Spleen (tissue), 11 donors: ENCODE measurements at regions not wholly inside any gene's neighbourhood (a gene's known extent, or its start where the extent isn't known, plus 50 kb on each side); places are given as distances from the start of the nearest gene placed in this dataset.

Experiments used
- DNase-seq: peaks from one replicate; pipeline ENCODE4 v3.0.0-alpha.2; 2020
- H3K27ac ChIP-seq, 8 donors: fragments of 200-600 bp; sonication (generic) in 7 of 8; 1 replicate in 4 of 8; 2 replicates in 4 of 8; pipeline versions ENCODE4 v1.5.0 to v1.8.0; 2016 to 2021; ENCODE audit warnings: inconsistent platforms in 4 of 8, mild to moderate bottlenecking in 4 of 8, moderate library complexity in 1 of 8
- H3K27me3 ChIP-seq, 7 donors: fragments of 200-600 bp; sonication (generic) in 6 of 7; replicated peaks in 1 of 7; 1 replicate in 4 of 7; 2 replicates in 3 of 7; pipeline versions ENCODE4 v1.5.0 to v1.8.0; 2016 to 2021; ENCODE audit warnings: inconsistent platforms in 3 of 7, mild to moderate bottlenecking in 1 of 7
- H3K36me3 ChIP-seq, 6 donors: fragments of 200-600 bp; sonication (generic) in 5 of 6; 1 replicate in 4 of 6; 2 replicates in 2 of 6; pipeline versions ENCODE4 v1.5.0 to v1.8.0; 2016 to 2021; ENCODE audit warnings: inconsistent platforms in 2 of 6
- H3K4me1 ChIP-seq, 6 donors: fragments of 200-600 bp; sonication (generic) in 5 of 6; 1 replicate in 3 of 6; 2 replicates in 3 of 6; pipeline versions ENCODE4 v1.5.0 to v1.8.0; 2016 to 2021; ENCODE audit warnings: inconsistent platforms in 3 of 6
- H3K4me3 ChIP-seq, 8 donors: fragments of 200-600 bp; sonication (generic) in 7 of 8; 1 replicate in 4 of 8; 2 replicates in 4 of 8; pipeline versions ENCODE4 v1.5.0 to v1.8.0; 2016 to 2021; ENCODE audit warnings: inconsistent platforms in 4 of 8, mild to moderate bottlenecking in 4 of 8, moderate library complexity in 2 of 8
- H3K9me3 ChIP-seq, 8 donors: fragments of 200-600 bp; sonication (generic) in 7 of 8; 1 replicate in 4 of 8; 2 replicates in 4 of 8; pipeline versions ENCODE4 v1.5.0 to v1.8.0; 2016 to 2021; ENCODE audit warnings: inconsistent platforms in 4 of 8
- POLR2A ChIP-seq, 3 donors: fragments of 450-650 bp; IDR thresholded peaks; one replicate each; pipeline ENCODE4 v1.5.1; 2017; ENCODE audit warnings: antibody characterized with exemption in 3 of 3, mild to moderate bottlenecking in 1 of 3
- POLR2AphosphoS5 ChIP-seq, 3 donors: sonication (generic); formaldehyde crosslinking; IDR thresholded peaks; one replicate each; pipeline ENCODE4 v1.5.1; 2017; ENCODE audit warnings: antibody characterized with exemption in 3 of 3
- WGBS, 5 donors: extraction: QIAGEN DNeasy Blood & Tissue Kit in 3 of 5; methylation state at CpG; one replicate each; pipeline versions ENCODE4 v1.1.5 to v1.1.7; 2013 to 2018; 5-methylcytosine and 5-hydroxymethylcytosine counted together
- intact Hi-C: fragments of 100-400 bp; cut with DNase I; formaldehyde crosslinking; loops from one replicate; pipeline ENCODE4 v1.15.0; 2023; ENCODE audit warnings: low total_unique reads
- TF ChIP-seq, protein P1 (sequence below), 11 experiments: fragments of 200-600 bp in 7 of 11; fragments of 450-650 bp in 4 of 11; sonication (generic) in 4 of 11; IDR thresholded peaks in 8 of 11; conservative IDR thresholded peaks in 3 of 11; 1 replicate in 7 of 11; 2 replicates in 4 of 11; pipeline versions ENCODE4 v1.4.0 to v1.8.0; 2016 to 2021; ENCODE audit warnings: antibody characterized with exemption in 11 of 11, inconsistent platforms in 4 of 11, mild to moderate bottlenecking in 1 of 11
- donor health status: healthy with polysubstance abuse.
- donor health status: DM: no; HTN: no; CAD: no; lungs with moderate emphysema.
- donor health status: DM: no; HTN: no; CAD: no.
- donor health status: Bipolar disorder and iron deficiency.
- donor health status: healthy.
- donor health status: DM: no; HTN: no; CAD: no.
- donor health status: DM: yes; HTN: yes; CAD: no.

DNA sequence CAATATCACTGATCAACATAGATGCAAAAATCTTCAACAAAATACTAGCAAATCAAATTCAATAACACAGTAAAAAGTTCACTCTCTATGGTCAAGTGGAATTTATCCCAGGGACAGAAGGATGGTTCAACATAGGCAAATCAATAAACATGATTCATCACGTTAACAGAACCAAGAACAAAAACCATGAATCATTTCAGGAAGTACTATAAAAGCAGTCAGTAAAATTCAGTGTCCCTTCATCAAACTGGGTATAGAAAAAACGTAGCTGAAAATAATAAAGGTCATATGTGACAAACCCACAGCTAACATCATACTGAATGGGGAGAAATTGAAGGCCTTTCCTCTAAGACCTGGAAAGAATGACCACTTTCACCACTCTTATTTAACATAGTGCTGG is 172.1 kb downstream of the POLR2M start:
- no peak for DNase-seq
- Histone ChIP-seq H3K4me3 (no peak overlapping the region), H3K36me3 (no peaks in the 10 kb centered on the region), H3K4me1 (no peaks in the 10 kb centered on the region), H3K27me3 (peaks cover 0 to 5% (median 0%) of the 10 kb centered on the region in 7 donors), H3K27ac (no peak overlapping the region), H3K9me3 (peaks cover 9 to 26% (median 20%) of the 10 kb centered on the region in 8 donors)
- TF ChIP-seq POLR2AphosphoS5 (IDR thresholded peaks at IDR 0.05) (no peak), POLR2A (IDR thresholded peaks at IDR 0.05) (no peak)
- TF ChIP-seq, protein P1, sequence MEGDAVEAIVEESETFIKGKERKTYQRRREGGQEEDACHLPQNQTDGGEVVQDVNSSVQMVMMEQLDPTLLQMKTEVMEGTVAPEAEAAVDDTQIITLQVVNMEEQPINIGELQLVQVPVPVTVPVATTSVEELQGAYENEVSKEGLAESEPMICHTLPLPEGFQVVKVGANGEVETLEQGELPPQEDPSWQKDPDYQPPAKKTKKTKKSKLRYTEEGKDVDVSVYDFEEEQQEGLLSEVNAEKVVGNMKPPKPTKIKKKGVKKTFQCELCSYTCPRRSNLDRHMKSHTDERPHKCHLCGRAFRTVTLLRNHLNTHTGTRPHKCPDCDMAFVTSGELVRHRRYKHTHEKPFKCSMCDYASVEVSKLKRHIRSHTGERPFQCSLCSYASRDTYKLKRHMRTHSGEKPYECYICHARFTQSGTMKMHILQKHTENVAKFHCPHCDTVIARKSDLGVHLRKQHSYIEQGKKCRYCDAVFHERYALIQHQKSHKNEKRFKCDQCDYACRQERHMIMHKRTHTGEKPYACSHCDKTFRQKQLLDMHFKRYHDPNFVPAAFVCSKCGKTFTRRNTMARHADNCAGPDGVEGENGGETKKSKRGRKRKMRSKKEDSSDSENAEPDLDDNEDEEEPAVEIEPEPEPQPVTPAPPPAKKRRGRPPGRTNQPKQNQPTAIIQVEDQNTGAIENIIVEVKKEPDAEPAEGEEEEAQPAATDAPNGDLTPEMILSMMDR (IDR thresholded peaks at IDR 0.05 in 8 of 11, conservative IDR thresholded peaks at IDR 0.05 in 3 of 11) = no peak
- 19 to 61% (median 35%) methylated on average over 2 of the region's 2 CpGs for WGBS, 5 donors
- intact Hi-C loops = no loop called here

- H3K27ac ChIP-seq = no peak overlapping the region
- H3K36me3 ChIP-seq = no peaks in the 10 kb centered on the region
- no peak overlapping the region for H3K4me3 ChIP-seq
- no peak for TF ChIP-seq POLR2AphosphoS5 (IDR thresholded peaks at IDR 0.05)
- intact Hi-C loops = no loop called here
- peaks cover 0 to 2% (median 0%) of the 10 kb centered on the region in 8 donors for H3K9me3 ChIP-seq
- peaks cover 0 to 15% (median 0%) of the 10 kb centered on the region in 7 donors for H3K27me3 ChIP-seq
- no peak for DNase-seq
- WGBS, 5 donors = 90 to 95% (median 91%) methylated on average over 3 of the region's 3 CpGs
- H3K4me1 ChIP-seq = no peaks in the 10 kb centered on the region
Observed at GRCh38 chr15:57881361-57881760, 174.8 kb downstream of the POLR2M start.

DNA sequence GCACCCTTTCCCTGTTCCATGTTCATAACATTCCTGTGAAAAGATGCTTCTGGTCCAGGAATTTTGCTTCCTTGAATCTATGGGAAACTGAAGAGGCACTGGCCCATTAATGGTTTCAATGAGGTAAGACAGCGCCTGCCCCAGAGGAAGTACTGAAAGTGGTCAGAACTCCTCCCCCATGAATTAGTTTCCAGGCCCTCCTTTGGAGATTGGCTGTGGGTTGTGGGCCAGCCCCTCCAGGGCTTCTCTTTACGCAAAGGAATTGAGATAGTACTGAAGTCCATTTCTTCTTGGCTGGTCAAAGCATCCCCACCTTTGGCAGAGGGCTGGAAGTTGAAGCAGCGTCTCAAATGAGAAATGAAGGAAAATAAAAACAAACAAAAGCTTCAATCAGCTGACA is 175.5 kb downstream of the POLR2M start:
- H3K36me3 ChIP-seq = no peaks in the 10 kb centered on the region
- H3K27ac ChIP-seq = no peak overlapping the region
- TF ChIP-seq, protein P1 (IDR thresholded peaks at IDR 0.05 in 8 of 11, conservative IDR thresholded peaks at IDR 0.05 in 3 of 11) = no peak
- TF ChIP-seq POLR2AphosphoS5 (IDR thresholded peaks at IDR 0.05) (no peak), POLR2A (IDR thresholded peaks at IDR 0.05) (no peak)
- no peak for DNase-seq
- H3K4me1 ChIP-seq = no peaks in the 10 kb centered on the region
- intact Hi-C loops = no loop called here
- H3K9me3 ChIP-seq = no peaks in the 10 kb centered on the region
- WGBS, 5 donors = 85 to 90% (median 87%) methylated on average over 3 of the region's 3 CpGs
- no peak overlapping the region for H3K4me3 ChIP-seq
- H3K27me3 ChIP-seq = peaks cover 0 to 17% (median 0%) of the 10 kb centered on the region in 7 donors

DNA sequence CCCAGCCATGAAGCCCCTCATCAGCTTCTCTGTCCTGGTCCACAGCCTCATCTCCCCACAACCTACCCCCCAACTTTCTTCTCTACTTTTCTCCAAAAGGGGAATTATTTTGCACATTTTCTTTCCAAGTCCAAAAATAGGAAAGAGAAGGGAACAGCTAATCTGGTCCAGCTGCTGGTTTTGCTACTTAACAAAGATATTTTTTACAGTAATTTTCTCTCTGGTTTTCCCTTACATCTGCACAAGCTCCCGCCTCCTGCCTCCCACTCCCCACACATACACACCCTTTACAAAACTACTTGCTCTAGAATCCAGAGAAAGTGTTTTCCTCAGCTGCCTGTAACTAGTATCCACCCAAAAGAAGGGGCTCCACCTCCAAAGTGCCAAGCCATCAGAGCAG is 177.2 kb downstream of the POLR2M start:
- 88 to 97% (median 91%) methylated on average over 1 of the region's 1 CpG for WGBS, 5 donors
- no peak for DNase-seq
- intact Hi-C loops = no loop called here
- TF ChIP-seq POLR2A (IDR thresholded peaks at IDR 0.05) = no peak
- TF ChIP-seq POLR2AphosphoS5 (IDR thresholded peaks at IDR 0.05) = no peak
- TF ChIP-seq, protein P1 (IDR thresholded peaks at IDR 0.05 in 8 of 11, conservative IDR thresholded peaks at IDR 0.05 in 3 of 11) = no peak
- Histone ChIP-seq H3K9me3 (no peaks in the 10 kb centered on the region), H3K27ac (no peak overlapping the region), H3K36me3 (no peaks in the 10 kb centered on the region), H3K4me3 (no peak overlapping the region), H3K27me3 (peaks cover 0 to 20% (median 0%) of the 10 kb centered on the region in 7 donors), H3K4me1 (no peaks in the 10 kb centered on the region)

DNA sequence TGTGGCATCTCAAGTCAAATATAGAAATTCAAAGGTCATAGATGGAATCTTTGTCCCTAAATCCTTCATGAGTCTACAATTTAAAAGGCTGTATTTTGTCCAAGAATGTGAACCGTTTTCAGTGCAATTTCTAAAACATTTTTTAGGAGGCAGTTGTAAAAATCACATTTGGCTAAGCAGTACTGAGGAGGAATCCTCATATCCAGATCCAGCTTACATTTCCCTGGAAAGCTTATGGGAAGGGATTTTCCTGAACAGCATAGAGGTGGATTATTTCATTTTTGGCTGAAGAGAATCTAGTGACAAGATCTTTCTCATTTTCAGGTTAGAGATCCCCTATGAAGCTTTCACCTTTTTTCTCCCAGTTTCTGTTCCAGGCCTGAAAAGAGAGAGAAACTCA is 178.4 kb downstream of the POLR2M start:
- Histone ChIP-seq H3K36me3 (no peaks in the 10 kb centered on the region), H3K27me3 (peaks cover 0 to 23% (median 0%) of the 10 kb centered on the region in 7 donors), H3K4me3 (no peak overlapping the region), H3K9me3 (no peaks in the 10 kb centered on the region), H3K4me1 (no peaks in the 10 kb centered on the region), H3K27ac (no peak overlapping the region)
- intact Hi-C loops = no loop called here
- 64 to 83% (median 80%) methylated on average over 1 of the region's 1 CpG for WGBS, 5 donors
- DNase-seq = no peak
- TF ChIP-seq, protein P1 (IDR thresholded peaks at IDR 0.05 in 8 of 11, conservative IDR thresholded peaks at IDR 0.05 in 3 of 11) = no peak
